ENCODE measurements at regions not wholly inside any gene's neighbourhood (a gene's known extent, or its start where the extent isn't known, plus 50 kb on each side); places are given as distances from the start of the nearest gene placed in this dataset.

- Histone ChIP-seq H3K9me3 (ENCODE audit: control insufficient read depth, insufficient read depth, low read depth, low read length) (no peaks in the 10 kb centered on the region), H3K36me3 (ENCODE audit: control insufficient read depth, insufficient read depth, low read length) (no peaks in the 10 kb centered on the region), H3K27me3 (ENCODE audit: control insufficient read depth, insufficient read depth, low read length) (no peaks in the 10 kb centered on the region), H3K4me1 (ENCODE audit: control insufficient read depth, insufficient read depth, low read length) (no peaks in the 10 kb centered on the region), H3K4me3 (ENCODE audit: low read depth in 2 of 2, low read length in 2 of 2) (no peak overlapping the region), H3K27ac (ENCODE audit: low read length) (no peak overlapping the region)
- BruUV-seq (replicated peaks) = no TSS peak
- POLR2A ChIA-PET = no interaction called here
- CTCF ChIA-PET = no interaction called here
- no peak for ATAC-seq
- intact Hi-C loops (cut with micrococcal nuclease; ENCODE audit: unreplicated experiment) = no loop called here
- no peak for DNase-seq (ENCODE audit: low read depth, low spot score)
- TF ChIP-seq POLR2AphosphoS5 (IDR thresholded peaks at IDR 0.05; ENCODE audit: low read depth, low read length) (no peak), REST (IDR thresholded peaks at IDR 0.05; ENCODE audit: insufficient read depth in 1 of 2, low read depth in 2 of 2, low read length in 1 of 2) (no peak), SIN3A (IDR thresholded peaks at IDR 0.05; ENCODE audit: borderline replicate concordance, insufficient read depth, low read depth, low read length) (no peak), CTCF (IDR thresholded peaks at IDR 0.05) (no peak), TCF7L2 (IDR thresholded peaks at IDR 0.05; ENCODE audit: low read depth, low read length) (no peak)
- in situ Hi-C loops (cut with HindIII; ENCODE audit: low pct_unique_long_range_greater_than_20kb, low sequenced_read_pairs) = no loop called here
Observed at GRCh38 chr11:42049186-42049585, 589.7 kb upstream of the LRRC4C start.

GRCh38 chr11:42049650-42050049, 590.2 kb upstream of the LRRC4C start:
- DNase-seq (ENCODE audit: low read depth, low spot score) (no peak), ATAC-seq (no peak)
- no peaks in the 10 kb centered on the region for H3K4me1 ChIP-seq (ENCODE audit: control insufficient read depth, insufficient read depth, low read length)
- no peak overlapping the region for H3K27ac ChIP-seq (ENCODE audit: low read length)
- no peak overlapping the region for H3K4me3 ChIP-seq (ENCODE audit: low read depth in 2 of 2, low read length in 2 of 2)
- intact Hi-C loops (cut with micrococcal nuclease; ENCODE audit: unreplicated experiment) (no loop called here), in situ Hi-C loops (cut with HindIII; ENCODE audit: low pct_unique_long_range_greater_than_20kb, low sequenced_read_pairs) (no loop called here)
- TF ChIP-seq CTCF (IDR thresholded peaks at IDR 0.05) (no peak), SIN3A (IDR thresholded peaks at IDR 0.05; ENCODE audit: borderline replicate concordance, insufficient read depth, low read depth, low read length) (no peak), POLR2AphosphoS5 (IDR thresholded peaks at IDR 0.05; ENCODE audit: low read depth, low read length) (no peak), TCF7L2 (IDR thresholded peaks at IDR 0.05; ENCODE audit: low read depth, low read length) (no peak), REST (IDR thresholded peaks at IDR 0.05; ENCODE audit: insufficient read depth in 1 of 2, low read depth in 2 of 2, low read length in 1 of 2) (no peak)
- H3K27me3 ChIP-seq (ENCODE audit: control insufficient read depth, insufficient read depth, low read length) = no peaks in the 10 kb centered on the region
- no TSS peak for BruUV-seq (replicated peaks)
- H3K36me3 ChIP-seq (ENCODE audit: control insufficient read depth, insufficient read depth, low read length) = no peaks in the 10 kb centered on the region
- CTCF ChIA-PET = no interaction called here
- no peaks in the 10 kb centered on the region for H3K9me3 ChIP-seq (ENCODE audit: control insufficient read depth, insufficient read depth, low read depth, low read length)
- POLR2A ChIA-PET = no interaction called here

Data from Panc1 (cell line).